Stomach (tissue), 8 donors: ENCODE measurements at regions not wholly inside any gene's neighbourhood (a gene's known extent, or its start where the extent isn't known, plus 50 kb on each side); places are given as distances from the start of the nearest gene placed in this dataset.

Source experiments
- DNase-seq, 2 donors: peaks; one replicate each; pipeline versions ENCODE4 v3.0.0 to v3.0.0-alpha.2; 2013 to 2019
- H3K27ac ChIP-seq, 5 donors: fragments of 200-600 bp in 4 of 5; sonication (generic) in 4 of 5; one replicate each; pipeline ENCODE4 v1.5.1; 2013 to 2019; ENCODE audit warnings: mild to moderate bottlenecking in 1 of 5, moderate library complexity in 1 of 5
- H3K27me3 ChIP-seq, 3 donors: fragments of 200-600 bp; sonication (generic); one replicate each; pipeline ENCODE4 v1.5.1; 2017 to 2019; ENCODE audit warnings: mixed run types in 1 of 3
- H3K36me3 ChIP-seq, 4 donors: fragments of 200-600 bp; sonication (generic); 1 replicate in 3 of 4; 2 replicates in 1 of 4; pipeline ENCODE4 v1.5.1; 2016 to 2019
- H3K4me1 ChIP-seq, 4 donors: fragments of 200-600 bp; sonication (generic); one replicate each; pipeline ENCODE4 v1.5.1; 2016 to 2019
- H3K4me3 ChIP-seq, 4 donors: fragments of 200-600 bp; sonication (generic) in 3 of 4; one replicate each; pipeline ENCODE4 v1.5.1; 2016 to 2019; ENCODE audit warnings: mild to moderate bottlenecking in 1 of 4
- H3K9me3 ChIP-seq, 4 donors: fragments of 200-600 bp; sonication (generic); one replicate each; pipeline ENCODE4 v1.5.1; 2016 to 2019
- CTCF ChIP-seq, 7 experiments: fragments of 450-650 bp in 4 of 7; fragments of 200-600 bp in 3 of 7; sonication (generic) in 3 of 7; IDR thresholded peaks; one replicate each; pipeline ENCODE4 v1.5.1; 2016 to 2019; ENCODE audit warnings: antibody characterized with exemption in 7 of 7, control low read depth in 2 of 7, mild to moderate bottlenecking in 1 of 7
- EP300 ChIP-seq: sonication (generic); formaldehyde crosslinking; IDR thresholded peaks from one replicate; pipeline ENCODE4 v1.6.1; 2017; ENCODE audit warnings: antibody characterized with exemption
- POLR2A ChIP-seq, 4 donors: fragments of 450-650 bp; IDR thresholded peaks; one replicate each; pipeline ENCODE4 v1.6.1; 2016; ENCODE audit warnings: antibody characterized with exemption in 4 of 4, control low read depth in 2 of 4, mild to moderate bottlenecking in 1 of 4, moderate library complexity in 1 of 4
- POLR2AphosphoS5 ChIP-seq, 3 donors: sonication (generic); formaldehyde crosslinking; IDR thresholded peaks; one replicate each; pipeline ENCODE4 v1.6.1; 2016; ENCODE audit warnings: antibody characterized with exemption in 3 of 3
- WGBS, 5 donors: extraction: QIAGEN DNeasy Blood & Tissue Kit in 3 of 5; methylation state at CpG; one replicate each; pipeline versions ENCODE4 v1.1.5 to v1.1.7; 2013 to 2018; 5-methylcytosine and 5-hydroxymethylcytosine counted together
- intact Hi-C: fragments of 100-400 bp; cut with DNase I; formaldehyde crosslinking; loops from one replicate; pipeline ENCODE4 v1.15.1; 2023; ENCODE audit warnings: low total_unique reads
- donor health status: healthy with polysubstance abuse.
- donor health status: Bipolar disorder and iron deficiency.
- donor health status: healthy.

- Histone ChIP-seq H3K27ac (no peak overlapping the region), H3K4me1 (no peaks in the 10 kb centered on the region), H3K9me3 (peaks cover 0 to under 1% (median 0%) of the 10 kb centered on the region in 4 donors), H3K27me3 (no peaks in the 10 kb centered on the region), H3K4me3 (no peak overlapping the region), H3K36me3 (no peaks in the 10 kb centered on the region)
- DNase-seq: no peak
- 51 to 88% (median 77%) methylated on average over 2 of the region's 2 CpGs for WGBS, 5 donors
- intact Hi-C loops: no loop called here
- TF ChIP-seq CTCF (IDR thresholded peaks at IDR 0.05): no peak
- TF ChIP-seq EP300: no peak
- no peak for TF ChIP-seq POLR2A (IDR thresholded peaks at IDR 0.05)
- TF ChIP-seq POLR2AphosphoS5 (IDR thresholded peaks at IDR 0.05): no peak
Measured at GRCh38 chr2:116676776-116677175, 1137.7 kb upstream of the DDX18 start.

DNA sequence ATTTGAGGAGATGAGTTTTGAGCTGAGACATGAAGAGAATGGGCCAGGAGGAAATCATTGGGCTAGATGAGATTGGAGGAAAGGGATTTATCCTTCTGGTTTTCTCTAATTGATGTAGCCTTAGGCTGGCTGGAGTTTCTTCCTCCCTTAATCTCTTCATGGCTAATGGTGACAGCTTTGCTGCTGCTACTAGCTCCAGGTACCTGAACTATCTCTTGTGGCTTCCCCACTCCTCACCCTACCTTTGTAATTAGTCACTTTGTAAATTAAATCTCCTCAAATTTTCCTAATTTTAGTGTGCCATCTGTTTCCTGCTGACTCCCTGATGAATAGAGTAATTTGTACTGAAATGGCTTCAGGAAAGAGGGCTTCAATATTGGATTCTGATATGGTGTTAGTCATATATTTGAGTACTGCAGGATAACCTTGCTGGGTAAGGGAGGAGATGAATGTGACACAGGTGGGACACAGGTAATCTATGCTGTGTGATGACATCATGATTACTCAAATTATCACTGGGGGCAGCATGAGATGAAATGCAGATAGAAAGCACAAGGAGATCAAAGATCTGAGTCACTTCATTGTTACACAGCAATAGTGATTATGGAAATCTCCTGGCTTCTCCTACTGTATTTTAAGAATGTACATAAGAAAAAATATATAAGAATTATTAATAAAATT lies 1134.1 kb upstream of the DDX18 start:
- intact Hi-C loops: no loop called here
- no peak for DNase-seq
- H3K36me3 ChIP-seq: no peaks in the 10 kb centered on the region
- no peak overlapping the region for H3K27ac ChIP-seq
- no peak overlapping the region for H3K4me3 ChIP-seq
- no peaks in the 10 kb centered on the region for H3K27me3 ChIP-seq
- H3K9me3 ChIP-seq: no peaks in the 10 kb centered on the region
- no peaks in the 10 kb centered on the region for H3K4me1 ChIP-seq
- TF ChIP-seq POLR2AphosphoS5 (IDR thresholded peaks at IDR 0.05): no peak
- TF ChIP-seq POLR2A (IDR thresholded peaks at IDR 0.05): no peak

DNA sequence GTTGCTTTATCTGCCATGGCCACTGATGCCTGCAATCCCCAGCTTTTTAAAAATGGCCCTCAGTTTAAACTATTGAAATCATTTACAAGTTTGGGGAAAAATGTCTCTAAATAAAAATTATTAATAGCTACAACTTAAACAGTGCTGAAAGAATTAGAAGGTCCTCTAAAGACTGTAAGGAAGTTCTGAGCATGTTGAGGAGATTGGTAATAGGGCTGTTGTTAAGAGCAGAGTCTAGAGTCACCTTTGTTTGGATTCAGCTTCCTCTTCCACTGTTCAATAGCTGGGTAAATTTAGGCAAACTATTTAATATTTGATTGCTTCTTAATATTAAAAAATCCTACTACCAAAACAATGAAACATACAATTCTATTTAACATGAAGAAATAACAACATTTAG lies 1127.1 kb upstream of the DDX18 start:
- no peak overlapping the region for H3K4me3 ChIP-seq
- H3K27ac ChIP-seq: no peak overlapping the region
- intact Hi-C loops: no loop called here
- no peak for DNase-seq
- peaks cover 0 to 6% (median 2%) of the 10 kb centered on the region in 4 donors for H3K9me3 ChIP-seq
- H3K4me1 ChIP-seq: no peaks in the 10 kb centered on the region
- no peaks in the 10 kb centered on the region for H3K36me3 ChIP-seq
- H3K27me3 ChIP-seq: no peaks in the 10 kb centered on the region
- TF ChIP-seq CTCF (IDR thresholded peaks at IDR 0.05) (no peak), POLR2A (IDR thresholded peaks at IDR 0.05) (no peak), POLR2AphosphoS5 (IDR thresholded peaks at IDR 0.05) (no peak), EP300 (no peak)

DNA sequence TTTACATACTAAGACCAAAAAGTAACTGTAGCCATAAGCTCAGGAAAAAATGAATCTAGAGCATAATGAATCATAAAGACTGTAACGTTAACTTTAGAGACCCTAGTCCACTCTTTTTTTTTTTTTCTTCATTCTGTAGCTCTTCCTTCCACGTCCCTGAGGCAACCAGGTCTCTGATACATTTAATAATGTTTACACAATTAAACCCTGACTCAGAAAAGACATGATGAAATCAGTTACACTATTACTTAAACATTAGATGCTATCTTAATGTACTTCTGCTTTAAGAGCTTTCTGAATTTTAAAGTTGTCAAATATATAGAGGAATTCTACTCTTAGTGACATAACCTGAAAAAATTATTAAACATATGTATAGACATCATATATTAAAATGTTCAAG lies 1121.5 kb upstream of the DDX18 start:
- H3K4me3 ChIP-seq: no peak overlapping the region
- no peak for DNase-seq
- no peaks in the 10 kb centered on the region for H3K4me1 ChIP-seq
- H3K27me3 ChIP-seq: no peaks in the 10 kb centered on the region
- H3K9me3 ChIP-seq: peaks cover 0 to 6% (median 2%) of the 10 kb centered on the region in 4 donors
- intact Hi-C loops: no loop called here
- TF ChIP-seq POLR2A (IDR thresholded peaks at IDR 0.05) (no peak), CTCF (IDR thresholded peaks at IDR 0.05) (no peak), POLR2AphosphoS5 (IDR thresholded peaks at IDR 0.05) (no peak), EP300 (no peak)
- 29 to 48% (median 39%) methylated on average over 2 of the region's 2 CpGs for WGBS, 5 donors
- no peak overlapping the region for H3K27ac ChIP-seq
- H3K36me3 ChIP-seq: no peaks in the 10 kb centered on the region

GRCh38 chr2:116696223-116696622 lies 1118.3 kb upstream of the DDX18 start:
- intact Hi-C loops: no loop called here
- no peaks in the 10 kb centered on the region for H3K4me1 ChIP-seq
- DNase-seq: peak in 1 of 2 donors; percentile 6

More at GRCh38 chr2:116696223-116696622, 1118.3 kb upstream of the DDX18 start:
- no peaks in the 10 kb centered on the region for H3K9me3 ChIP-seq
- no peak overlapping the region for H3K27ac ChIP-seq
- no peak overlapping the region for H3K4me3 ChIP-seq
- no peak for TF ChIP-seq POLR2A (IDR thresholded peaks at IDR 0.05)
- no peak for TF ChIP-seq CTCF (IDR thresholded peaks at IDR 0.05)
- no peak for TF ChIP-seq POLR2AphosphoS5 (IDR thresholded peaks at IDR 0.05)
- TF ChIP-seq EP300: no peak
- no peaks in the 10 kb centered on the region for H3K36me3 ChIP-seq
- 58 to 70% (median 64%) methylated on average over 4 of the region's 4 CpGs for WGBS, 5 donors
- no peaks in the 10 kb centered on the region for H3K27me3 ChIP-seq
